OCI-LY7 (cell line): ENCODE measurements at regions not wholly inside any gene's neighbourhood (a gene's known extent, or its start where the extent isn't known, plus 50 kb on each side); places are given as distances from the start of the nearest gene placed in this dataset.

Experiments used
- BruUV-seq: library from RNA; stranded (reverse); fragments of 400-500 nt; replicated peaks from 2 replicates; lab custom pipeline; 2021; lab: Mats Ljungman, UMichigan
- CTCF ChIA-PET: fragments of 300-600 bp; sonication (Branson Sonifier 250); formaldehyde crosslinking; loops from one replicate; lab custom pipeline; 2022; ENCODE audit warnings: antibody characterized with exemption; ENCODE audit not compliant: unreplicated experiment; lab: Charles Lee
- POLR2A ChIA-PET: fragments of 300-600 bp; sonication (Branson Sonifier 250); formaldehyde crosslinking; loops from one replicate; lab custom pipeline; 2022; ENCODE audit warnings: antibody characterized with exemption; lab: Charles Lee
- DNase-seq: peaks from one replicate; pipeline ENCODE4 v3.0.0-alpha.2; 2015; ENCODE audit warnings: low spot score
- H2AFZ ChIP-seq: fragments of 200-600 bp; sonication (generic), shearing (Covaris generic); 2 replicates; pipeline ENCODE4 v1.6.1; 2014; ENCODE audit warnings: mild to moderate bottlenecking, antibody characterized with exemption, low read length, moderate library complexity
- H3K27ac ChIP-seq: fragments of 200-600 bp; sonication (generic); 2 replicates; pipeline ENCODE4 v1.5.1; 2014; ENCODE audit warnings: mixed run types, low read depth, mild to moderate bottlenecking, moderate library complexity, low read length, inconsistent platforms; ENCODE audit not compliant: poor library complexity, severe bottlenecking
- H3K36me3 ChIP-seq: fragments of 200-600 bp; sonication (generic); 2 replicates; pipeline ENCODE4 v1.6.1; 2014; ENCODE audit warnings: mild to moderate bottlenecking, antibody characterized with exemption, low read length, moderate library complexity, mixed read lengths; ENCODE audit not compliant: insufficient read depth
- H3K4me1 ChIP-seq: fragments of 200-600 bp; sonication (generic); 2 replicates; pipeline ENCODE4 v1.5.1; 2014; ENCODE audit warnings: mild to moderate bottlenecking, low read length; ENCODE audit not compliant: insufficient read depth, poor library complexity, severe bottlenecking
- H3K4me2 ChIP-seq: fragments of 200-600 bp; sonication (generic); 2 replicates; pipeline ENCODE4 v1.6.1; 2014; ENCODE audit warnings: mild to moderate bottlenecking, low read length
- H3K4me3 ChIP-seq: fragments of 200-600 bp; sonication (generic); 2 replicates; pipeline ENCODE4 v1.5.1; 2014; ENCODE audit warnings: mild to moderate bottlenecking, low read depth, low read length; ENCODE audit not compliant: poor library complexity, severe bottlenecking
- H3K79me2 ChIP-seq: fragments of 200-600 bp; sonication (generic); 2 replicates; pipeline ENCODE4 v1.6.1; 2016; ENCODE audit warnings: low read depth, mild to moderate bottlenecking, low read length, moderate library complexity, mixed read lengths; ENCODE audit not compliant: insufficient read depth
- H3K9me2 ChIP-seq: fragments of 200-600 bp; sonication (generic); 2 replicates; pipeline ENCODE4 v1.6.1; 2016; ENCODE audit warnings: mild to moderate bottlenecking, low read length, mixed read lengths; ENCODE audit not compliant: insufficient read depth
- H3K9me3 ChIP-seq: fragments of 200-600 bp; sonication (generic); 2 replicates; pipeline ENCODE4 v1.6.1; 2014; ENCODE audit warnings: mild to moderate bottlenecking, mixed run types, low read length, mixed read lengths
- H4K20me1 ChIP-seq: fragments of 200-600 bp; sonication (generic); 2 replicates; pipeline ENCODE4 v1.6.1; 2014; ENCODE audit warnings: mild to moderate bottlenecking, antibody characterized with exemption, low read length, moderate library complexity, mixed read lengths; ENCODE audit not compliant: insufficient read depth
- CTCF ChIP-seq: fragments of 200-600 bp; sonication (generic); conservative IDR thresholded peaks from 2 replicates; pipeline ENCODE4 v1.5.1; 2014; ENCODE audit warnings: mild to moderate bottlenecking, antibody characterized with exemption, low read length, moderate library complexity, mixed read lengths
- EZH2phosphoT487 ChIP-seq: fragments of 200-600 bp; sonication (generic); IDR thresholded peaks from 2 replicates; pipeline ENCODE4 v1.6.1; 2018; ENCODE audit warnings: low read depth, borderline replicate concordance, mild to moderate bottlenecking, mixed run types, antibody characterized with exemption, low read length, moderate library complexity, mixed read lengths
- intact Hi-C: fragments of 100-400 bp; cut with micrococcal nuclease; formaldehyde crosslinking; loops from one replicate; pipeline ENCODE4 v1.10.0; 2022; ENCODE audit not compliant: unreplicated experiment

GRCh38 chr2:4844881-4845280 is 847.3 kb upstream of the SOX11 start:
- BruUV-seq: no TSS peak
- H3K4me2 ChIP-seq: no peak overlapping the region
- H3K4me3 ChIP-seq: no peak overlapping the region
- no peak for DNase-seq
- TF ChIP-seq CTCF: no peak
- no peak for TF ChIP-seq EZH2phosphoT487
- no peaks in the 10 kb centered on the region for H3K36me3 ChIP-seq
- no peaks in the 10 kb centered on the region for H3K9me2 ChIP-seq
- no peaks in the 10 kb centered on the region for H3K79me2 ChIP-seq
- no peak overlapping the region for H2AFZ ChIP-seq
- intact Hi-C loops: no loop called here
- H4K20me1 ChIP-seq: no peaks in the 10 kb centered on the region
- H3K27ac ChIP-seq: no peak overlapping the region
- ChIA-PET POLR2A (interaction anchor here (0.6 kb wide), 1 partner anchor 23 kb away, joined by 4 read pairs; no protein-coding TSS in a partner anchor), CTCF (no interaction called here)
- no peaks in the 10 kb centered on the region for H3K4me1 ChIP-seq
- H3K9me3 ChIP-seq: no peaks in the 10 kb centered on the region

DNA sequence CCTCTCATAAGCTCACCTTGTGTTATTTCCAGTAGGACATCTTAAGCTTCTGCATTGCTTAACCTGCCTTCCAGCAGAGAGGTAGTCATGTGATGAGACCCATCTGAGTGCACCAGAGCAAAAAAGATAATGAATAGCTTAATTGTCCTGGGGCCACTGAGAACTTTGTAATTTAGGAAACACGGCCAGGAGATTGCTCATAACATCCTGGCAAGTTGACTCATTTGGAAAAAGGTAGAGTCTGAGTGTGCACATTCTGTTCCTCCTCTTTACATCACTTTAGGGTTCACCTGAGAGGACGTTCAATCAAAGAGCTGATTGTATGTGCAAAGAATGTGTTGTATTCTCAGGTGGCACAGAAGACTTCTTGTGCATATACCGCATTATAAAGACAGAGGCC is 830.2 kb upstream of the SOX11 start:
- ChIA-PET CTCF (no interaction called here), POLR2A (no interaction called here)
- Histone ChIP-seq H3K9me3 (no peaks in the 10 kb centered on the region), H3K9me2 (no peaks in the 10 kb centered on the region), H3K36me3 (no peaks in the 10 kb centered on the region), H4K20me1 (no peaks in the 10 kb centered on the region), H3K79me2 (no peaks in the 10 kb centered on the region), H3K4me3 (no peak overlapping the region), H3K27ac (no peak overlapping the region), H3K4me2 (no peak overlapping the region), H3K4me1 (no peaks in the 10 kb centered on the region), H2AFZ (no peak overlapping the region)
- intact Hi-C loops: no loop called here
- no peak for DNase-seq
- TF ChIP-seq EZH2phosphoT487: no peak
- TF ChIP-seq CTCF: no peak
- BruUV-seq: no TSS peak

GRCh38 chr2:4866198-4866597 is 826.0 kb upstream of the SOX11 start:
- no TSS peak for BruUV-seq

More at GRCh38 chr2:4866198-4866597, 826.0 kb upstream of the SOX11 start:
- Histone ChIP-seq H3K36me3 (no peaks in the 10 kb centered on the region), H2AFZ (no peak overlapping the region), H3K79me2 (no peaks in the 10 kb centered on the region), H3K4me2 (no peak overlapping the region), H3K27ac (no peak overlapping the region), H3K4me1 (no peaks in the 10 kb centered on the region), H3K9me3 (no peaks in the 10 kb centered on the region), H3K4me3 (no peak overlapping the region), H3K9me2 (no peaks in the 10 kb centered on the region), H4K20me1 (no peaks in the 10 kb centered on the region)
- ChIA-PET CTCF (no interaction called here), POLR2A (interaction anchor here (0.6 kb wide), 1 partner anchor 996 kb away, joined by 3 read pairs; no protein-coding TSS in a partner anchor)
- no peak for DNase-seq
- intact Hi-C loops: no loop called here
- TF ChIP-seq EZH2phosphoT487 (no peak), CTCF (no peak)
